ENCODE measurements at regions not wholly inside any gene's neighbourhood (a gene's known extent, or its start where the extent isn't known, plus 50 kb on each side); places are given as distances from the start of the nearest gene placed in this dataset.

GRCh38 chr5:29518176-29518575, 1675.3 kb upstream of the CDH6 start:
- TF ChIP-seq POLR2A (IDR thresholded peaks at IDR 0.05) (no peak), CTCF (IDR thresholded peaks at IDR 0.05) (no peak)

Data from body of pancreas (tissue), 4 donors.